ENCODE measurements at regions not wholly inside any gene's neighbourhood (a gene's known extent, or its start where the extent isn't known, plus 50 kb on each side); places are given as distances from the start of the nearest gene placed in this dataset.

DNA sequence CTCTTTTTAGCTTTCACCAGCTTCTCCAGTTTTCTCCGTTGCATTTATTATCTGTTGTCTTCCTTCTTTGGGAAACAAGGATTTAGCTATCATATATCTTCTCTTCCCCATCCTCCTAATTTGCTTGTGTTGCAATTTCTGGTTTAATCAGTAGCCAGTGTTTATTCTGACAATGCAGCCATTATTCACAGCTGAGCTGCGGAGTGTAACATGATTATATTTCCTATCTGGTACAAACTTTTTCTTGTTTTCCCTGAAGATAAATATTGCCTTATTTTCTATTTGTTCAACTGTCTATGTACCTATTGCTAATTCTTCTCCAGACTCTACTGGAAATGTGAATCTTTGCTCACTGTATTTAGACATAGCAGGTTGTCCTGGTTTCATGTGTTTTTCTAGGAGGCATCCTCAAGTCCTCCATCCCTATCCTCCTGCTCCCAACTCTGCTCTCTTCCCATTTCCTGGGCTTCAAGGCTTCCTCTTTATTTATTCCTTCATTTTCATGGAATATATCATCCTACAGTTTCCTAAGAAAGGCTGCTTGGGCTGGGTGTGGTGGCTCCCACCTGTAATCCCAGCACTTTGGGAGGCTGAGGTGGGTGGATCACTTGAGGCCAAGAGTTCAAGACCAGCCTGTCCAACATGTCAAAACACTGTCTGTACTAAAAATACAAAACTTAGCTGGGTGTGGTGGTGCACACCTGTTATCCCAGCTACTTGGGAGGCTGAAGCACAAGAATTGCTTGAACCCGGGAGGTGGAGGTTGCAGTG is 72.4 kb upstream of the KDM7A start:
- no peaks in the 10 kb centered on the region for H3K36me3 Mint-ChIP-seq (ENCODE audit: low read depth)
- H3K4me3 Mint-ChIP-seq (ENCODE audit: unreplicated experiment): no peak overlapping the region
- DNase-seq (ENCODE audit: low spot score): no peak
- peaks cover 10% of the 10 kb centered on the region for H3K4me1 Mint-ChIP-seq (ENCODE audit: low read depth)
- H3K9me3 Mint-ChIP-seq (ENCODE audit: low read depth): no peaks in the 10 kb centered on the region
- peaks cover 3% of the 10 kb centered on the region for H3K27me3 Mint-ChIP-seq (ENCODE audit: low read depth)
- no peak overlapping the region for H3K27ac Mint-ChIP-seq (ENCODE audit: unreplicated experiment)
- TF ChIP-seq, protein P1, sequence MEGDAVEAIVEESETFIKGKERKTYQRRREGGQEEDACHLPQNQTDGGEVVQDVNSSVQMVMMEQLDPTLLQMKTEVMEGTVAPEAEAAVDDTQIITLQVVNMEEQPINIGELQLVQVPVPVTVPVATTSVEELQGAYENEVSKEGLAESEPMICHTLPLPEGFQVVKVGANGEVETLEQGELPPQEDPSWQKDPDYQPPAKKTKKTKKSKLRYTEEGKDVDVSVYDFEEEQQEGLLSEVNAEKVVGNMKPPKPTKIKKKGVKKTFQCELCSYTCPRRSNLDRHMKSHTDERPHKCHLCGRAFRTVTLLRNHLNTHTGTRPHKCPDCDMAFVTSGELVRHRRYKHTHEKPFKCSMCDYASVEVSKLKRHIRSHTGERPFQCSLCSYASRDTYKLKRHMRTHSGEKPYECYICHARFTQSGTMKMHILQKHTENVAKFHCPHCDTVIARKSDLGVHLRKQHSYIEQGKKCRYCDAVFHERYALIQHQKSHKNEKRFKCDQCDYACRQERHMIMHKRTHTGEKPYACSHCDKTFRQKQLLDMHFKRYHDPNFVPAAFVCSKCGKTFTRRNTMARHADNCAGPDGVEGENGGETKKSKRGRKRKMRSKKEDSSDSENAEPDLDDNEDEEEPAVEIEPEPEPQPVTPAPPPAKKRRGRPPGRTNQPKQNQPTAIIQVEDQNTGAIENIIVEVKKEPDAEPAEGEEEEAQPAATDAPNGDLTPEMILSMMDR (IDR thresholded peaks at IDR 0.05): no peak

DNA sequence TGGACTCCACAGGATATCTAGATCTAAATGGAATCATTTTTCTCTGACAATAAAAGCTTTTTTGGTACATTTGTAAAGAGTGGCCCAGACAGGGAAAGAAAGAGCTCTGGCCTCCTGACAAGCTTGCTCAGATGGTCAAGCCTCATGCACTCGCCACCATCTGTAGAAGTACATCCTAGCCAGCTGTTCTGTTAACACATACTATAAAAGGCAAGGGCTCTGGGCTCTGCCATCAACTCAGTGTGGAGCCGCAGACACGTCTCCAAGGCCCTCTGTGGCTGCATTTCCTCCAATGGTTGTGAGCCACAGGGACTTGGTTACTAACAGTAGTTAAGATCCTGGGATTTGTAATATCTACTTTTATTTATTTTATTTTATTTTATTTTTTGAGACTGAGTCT is 70.8 kb upstream of the KDM7A start:
- no peak for DNase-seq (ENCODE audit: low spot score)
- H3K4me1 Mint-ChIP-seq (ENCODE audit: low read depth): peaks cover under 1% of the 10 kb centered on the region
- no peak overlapping the region for H3K27ac Mint-ChIP-seq (ENCODE audit: unreplicated experiment)
- no peak overlapping the region for H3K4me3 Mint-ChIP-seq (ENCODE audit: unreplicated experiment)
- H3K9me3 Mint-ChIP-seq (ENCODE audit: low read depth): no peaks in the 10 kb centered on the region
- TF ChIP-seq, protein P1 (IDR thresholded peaks at IDR 0.05): no peak
- H3K36me3 Mint-ChIP-seq (ENCODE audit: low read depth): no peaks in the 10 kb centered on the region
- H3K27me3 Mint-ChIP-seq (ENCODE audit: low read depth): peaks cover 3% of the 10 kb centered on the region

DNA sequence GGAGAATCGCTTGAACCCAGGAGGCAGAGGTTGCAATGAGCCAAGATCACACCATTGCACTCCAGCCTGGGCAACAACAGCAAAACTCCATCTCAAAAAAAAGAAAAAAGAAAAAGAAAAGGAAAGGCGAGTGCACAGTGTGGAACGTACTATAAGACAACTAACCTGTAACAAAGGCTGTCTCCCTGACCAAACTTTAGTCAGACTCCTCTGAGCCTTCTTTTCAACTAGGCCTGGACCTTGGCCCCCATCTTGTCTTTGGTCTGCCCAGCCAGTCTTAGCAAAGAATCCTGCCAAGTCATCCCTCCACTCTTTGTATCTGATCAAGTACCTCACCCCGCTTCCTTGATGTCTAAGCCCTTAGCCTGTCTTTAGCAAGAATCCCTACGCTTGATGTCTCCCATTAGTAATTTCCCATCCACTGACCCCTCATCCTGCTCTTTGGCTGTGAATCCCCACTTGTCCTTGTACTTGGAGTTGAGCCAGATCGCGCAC is 68.9 kb upstream of the KDM7A start:
- DNase-seq (ENCODE audit: low spot score): no peak
- no peaks in the 10 kb centered on the region for H3K36me3 Mint-ChIP-seq (ENCODE audit: low read depth)
- H3K27me3 Mint-ChIP-seq (ENCODE audit: low read depth): peaks cover 3% of the 10 kb centered on the region

DNA sequence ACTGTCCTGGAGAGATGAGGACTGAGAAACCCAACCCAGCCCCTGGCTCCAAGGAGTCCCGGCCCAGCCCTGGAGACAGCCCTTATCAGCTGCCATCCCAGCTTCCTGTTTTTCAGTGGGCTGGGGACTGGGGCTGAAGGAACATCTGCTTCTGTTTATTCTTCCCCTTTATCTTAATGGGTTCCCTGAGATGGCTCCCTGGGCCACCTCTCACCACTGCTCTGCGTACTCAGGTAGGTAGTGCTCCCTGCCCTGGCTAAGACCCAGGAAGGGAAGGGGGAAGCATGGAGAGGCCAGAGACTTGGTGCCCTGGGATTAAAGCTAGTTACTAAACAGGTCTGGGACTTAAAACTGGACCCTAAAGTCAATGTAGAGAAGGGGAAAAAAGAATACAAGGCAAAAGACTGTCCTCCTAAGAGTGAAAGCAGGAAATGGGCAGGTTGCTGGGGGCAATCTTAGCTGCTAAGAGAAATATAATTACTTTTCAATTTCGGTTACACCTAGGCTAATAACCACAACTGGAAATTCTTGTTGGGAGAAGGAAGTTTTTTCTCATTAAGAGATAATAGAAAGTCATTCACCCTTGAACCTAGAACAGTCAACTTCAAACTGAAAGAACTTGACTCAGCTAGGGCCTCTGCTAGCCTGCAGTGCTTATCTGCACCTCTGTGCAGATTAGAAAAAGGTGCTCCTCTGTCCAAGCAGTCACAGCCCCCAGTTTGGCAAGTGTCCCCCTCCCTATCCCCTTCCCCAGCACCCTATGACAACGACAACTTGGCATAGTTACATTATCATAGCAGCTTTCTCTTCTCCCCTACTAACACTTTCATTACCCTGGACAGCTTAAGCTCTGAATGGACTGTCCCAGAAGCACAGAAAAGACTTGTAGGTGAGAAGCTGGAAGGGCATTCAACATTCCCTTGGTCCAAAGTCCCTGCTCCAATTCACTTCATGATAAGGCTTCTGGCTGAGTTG is 65.6 kb upstream of the KDM7A start:
- H3K27ac Mint-ChIP-seq (ENCODE audit: unreplicated experiment): no peak overlapping the region
- no peak for DNase-seq (ENCODE audit: low spot score)
- peaks cover 7% of the 10 kb centered on the region for H3K27me3 Mint-ChIP-seq (ENCODE audit: low read depth)
- H3K36me3 Mint-ChIP-seq (ENCODE audit: low read depth): no peaks in the 10 kb centered on the region
- no peak overlapping the region for H3K4me3 Mint-ChIP-seq (ENCODE audit: unreplicated experiment)
- H3K9me3 Mint-ChIP-seq (ENCODE audit: low read depth): no peaks in the 10 kb centered on the region
- TF ChIP-seq, protein P1 (IDR thresholded peaks at IDR 0.05): no peak
- H3K4me1 Mint-ChIP-seq (ENCODE audit: low read depth): no peaks in the 10 kb centered on the region

More for the DNA sequence above, 68.9 kb upstream of the KDM7A start:
- Mint-ChIP-seq H3K27ac (ENCODE audit: unreplicated experiment) (no peak overlapping the region), H3K4me1 (ENCODE audit: low read depth) (no peaks in the 10 kb centered on the region), H3K4me3 (ENCODE audit: unreplicated experiment) (no peak overlapping the region), H3K9me3 (ENCODE audit: low read depth) (no peaks in the 10 kb centered on the region)
- TF ChIP-seq, protein P1 (IDR thresholded peaks at IDR 0.05): no peak

DNA sequence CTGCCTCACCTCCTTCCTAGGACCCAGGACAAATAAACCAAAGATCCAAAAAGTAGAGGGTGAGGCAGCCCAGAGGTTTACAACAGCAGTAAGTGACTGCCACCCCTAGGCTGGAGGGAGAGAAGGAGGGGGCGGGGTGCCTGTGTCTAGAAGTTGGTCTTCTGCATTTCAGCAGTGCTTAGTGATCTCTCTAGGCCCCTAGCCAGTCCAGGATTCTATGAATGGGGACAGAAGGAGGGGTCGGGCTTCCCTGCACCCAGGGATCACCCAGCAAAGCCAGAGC is 62.8 kb upstream of the KDM7A start:
- no peaks in the 10 kb centered on the region for H3K9me3 Mint-ChIP-seq (ENCODE audit: low read depth)
- H3K4me3 Mint-ChIP-seq (ENCODE audit: unreplicated experiment): no peak overlapping the region
- peaks cover 3% of the 10 kb centered on the region for H3K27me3 Mint-ChIP-seq (ENCODE audit: low read depth)
- DNase-seq (ENCODE audit: low spot score): no peak
- H3K36me3 Mint-ChIP-seq (ENCODE audit: low read depth): no peaks in the 10 kb centered on the region
- no peak overlapping the region for H3K27ac Mint-ChIP-seq (ENCODE audit: unreplicated experiment)
- TF ChIP-seq, protein P1 (IDR thresholded peaks at IDR 0.05): no peak
- H3K4me1 Mint-ChIP-seq (ENCODE audit: low read depth): no peaks in the 10 kb centered on the region
